Inflammatory macrophage treated with lipopolysaccharide for 4 hours (primary cell): ENCODE measurements at regions not wholly inside any gene's neighbourhood (a gene's known extent, or its start where the extent isn't known, plus 50 kb on each side); places are given as distances from the start of the nearest gene placed in this dataset.
"Not testable (repeated sequence)": the region's sequence is repeated elsewhere in the genome, so short reads cannot be mapped to it uniquely, and the experiment has no call there.

Source experiments
- DNase-seq: peaks from one replicate; pipeline ENCODE4 v3.0.0-alpha.2; 2020

DNA sequence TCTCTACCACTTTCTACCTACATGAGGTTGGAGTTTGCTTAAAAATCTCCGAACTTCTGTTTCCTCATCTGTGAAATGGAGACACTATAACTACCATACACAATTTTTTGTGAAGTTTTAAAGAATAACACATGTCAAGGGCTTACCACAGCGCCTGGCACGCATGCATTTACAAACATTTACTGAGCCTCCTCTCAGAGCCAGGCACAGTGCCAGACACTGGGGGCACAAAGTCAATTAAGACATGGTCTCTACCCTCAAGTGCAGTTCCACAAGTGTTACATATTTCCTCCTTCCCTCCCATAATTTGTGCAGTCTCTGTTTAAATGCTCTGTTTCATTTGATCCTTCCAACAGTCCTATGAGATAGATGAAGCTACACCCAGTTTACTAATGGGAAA, 356.4 kb upstream of the ESRRG start:
- DNase-seq = no peak

DNA sequence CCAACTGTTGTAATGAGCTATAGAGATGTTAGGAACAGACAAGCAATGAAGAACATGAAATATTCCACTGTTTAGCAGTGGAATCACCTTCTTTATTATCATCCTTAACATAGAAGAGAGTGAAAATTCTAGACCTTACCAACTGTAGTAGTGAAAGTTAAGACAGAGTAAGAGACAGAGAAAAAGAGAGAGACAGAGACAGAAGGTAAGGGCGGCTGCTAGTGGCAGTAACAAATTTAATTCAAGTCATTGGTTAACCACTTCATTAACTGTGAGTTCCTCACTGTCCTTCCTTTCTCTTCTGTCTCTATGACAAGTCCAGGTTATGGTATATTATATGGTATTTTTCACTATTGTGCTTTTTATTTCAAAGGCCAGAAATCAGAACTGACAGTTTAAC, 355.7 kb upstream of the ESRRG start:
- no peak for DNase-seq

DNA sequence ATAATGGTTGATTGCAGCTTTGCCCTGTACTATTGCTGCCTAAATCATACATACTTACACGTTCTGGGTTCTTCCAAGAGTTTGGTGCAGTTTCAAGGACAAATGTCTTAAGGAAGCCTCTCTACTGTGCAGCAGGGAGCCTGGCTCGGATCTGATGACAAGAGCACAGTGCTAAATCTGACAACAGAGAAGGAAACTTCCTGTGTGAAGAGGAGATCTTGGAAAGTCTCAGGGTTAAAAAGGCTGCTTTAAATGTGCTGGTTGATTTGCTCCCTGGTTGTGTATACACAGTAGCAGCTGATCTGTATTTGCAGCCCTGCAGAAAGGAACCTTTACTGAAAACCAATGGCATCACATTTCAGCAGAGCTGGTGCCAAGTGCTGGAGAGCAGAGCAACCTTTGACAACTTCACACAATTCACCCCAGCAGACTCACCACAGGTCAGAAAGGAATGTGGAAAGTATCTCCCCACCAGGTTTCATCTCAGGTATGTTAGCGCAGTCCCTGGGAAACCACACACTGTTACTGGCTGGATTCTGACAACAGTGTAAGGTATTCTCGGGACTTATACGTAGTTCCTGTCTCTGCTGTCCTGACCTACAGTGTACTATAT, 355.0 kb upstream of the ESRRG start:
- no peak for DNase-seq

DNA sequence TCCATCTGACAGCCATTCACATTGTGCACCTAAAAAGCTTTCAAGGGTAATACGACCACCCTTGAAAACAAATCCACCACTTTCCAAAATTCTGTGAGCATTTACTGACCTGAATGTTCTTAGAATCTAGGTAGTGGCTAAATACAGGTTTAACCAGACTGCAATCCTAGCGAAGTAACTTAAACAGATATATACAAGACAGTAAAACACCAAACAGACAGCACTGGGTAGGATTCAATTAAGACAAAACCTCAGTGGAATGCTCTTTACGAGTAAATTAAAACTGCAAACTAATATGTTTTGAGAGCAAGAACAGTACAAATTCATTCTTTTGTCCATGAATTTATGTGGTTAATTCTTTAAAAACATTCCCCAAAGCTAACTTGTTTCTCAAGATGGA, 354.2 kb upstream of the ESRRG start:
- no peak for DNase-seq

- DNase-seq = no peak
These were observed 353.7 kb upstream of the ESRRG start for GRCh38 chr1:217076902-217077301.

DNA sequence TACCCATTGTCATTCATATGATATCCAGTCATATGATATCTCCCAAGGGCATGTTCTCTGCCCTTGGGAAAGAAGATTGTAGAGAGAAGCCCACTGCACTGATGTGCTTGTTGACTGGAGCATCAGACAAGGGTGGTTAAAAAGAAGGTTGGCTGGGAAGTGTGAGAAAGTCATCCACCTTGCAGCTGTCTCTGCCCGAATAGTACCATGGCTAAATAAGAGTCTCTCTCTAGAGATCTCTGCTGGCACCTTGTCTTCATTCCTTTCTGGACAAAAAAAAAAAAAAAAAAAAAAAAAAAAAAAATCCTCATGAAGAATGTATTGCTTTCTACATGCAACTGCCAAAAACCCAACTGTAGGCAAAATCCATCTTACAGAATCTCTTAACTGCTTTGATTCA, 349.7 kb upstream of the ESRRG start:
- no peak for DNase-seq

GRCh38 chr1:217067642-217068041, 344.4 kb upstream of the ESRRG start:
- DNase-seq = no peak

DNA sequence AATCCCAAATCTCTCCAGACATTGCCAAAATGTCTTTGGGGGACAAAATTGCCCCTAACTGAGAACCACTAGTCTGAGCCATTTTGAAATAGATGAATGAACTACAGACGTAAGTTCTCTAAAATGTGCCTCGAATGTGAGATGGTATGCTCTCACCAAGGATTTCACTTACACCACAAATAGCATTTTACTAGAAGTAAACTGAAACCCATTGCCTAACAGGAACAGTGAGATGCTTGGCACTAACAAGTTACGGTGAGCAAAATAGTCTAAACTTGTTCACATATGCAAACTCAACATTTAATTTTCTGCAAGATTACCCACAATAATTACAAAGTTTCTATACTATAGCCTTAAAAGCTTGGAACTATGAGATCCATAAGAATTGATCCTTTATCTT, 343.6 kb upstream of the ESRRG start:
- no peak for DNase-seq

DNA sequence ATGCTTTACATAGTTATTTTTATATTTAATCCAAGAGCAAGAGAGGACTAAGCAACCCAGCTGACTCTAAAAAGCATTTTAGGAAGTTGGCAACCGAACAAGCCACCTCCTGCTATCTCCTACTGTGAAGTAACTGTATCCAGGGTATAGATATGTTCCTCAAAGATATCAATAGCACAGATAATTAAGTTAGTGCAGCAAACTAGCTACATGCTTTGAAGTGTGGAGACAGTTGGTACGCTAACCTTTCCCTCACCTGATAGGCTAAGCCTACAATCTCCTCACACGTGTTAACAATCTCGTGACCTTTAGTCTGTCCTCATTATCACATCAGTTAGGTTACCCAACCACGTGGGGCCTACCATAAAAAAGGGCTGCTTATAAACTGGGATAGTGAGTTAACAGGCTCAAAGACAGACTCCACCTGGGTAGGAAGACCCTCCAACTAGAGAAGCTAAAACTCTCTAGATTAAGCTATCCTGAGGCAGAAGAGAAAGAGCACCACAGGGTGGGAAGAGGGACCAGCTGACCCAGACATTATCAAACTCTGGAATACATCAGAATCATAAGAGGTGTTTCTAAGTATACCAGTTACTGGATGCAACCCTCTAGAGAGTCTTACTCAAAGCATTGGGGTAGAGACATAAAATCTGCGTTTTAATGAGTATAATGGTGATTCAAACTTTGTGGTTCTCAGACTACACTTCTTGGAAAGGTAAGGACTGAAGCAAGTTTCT, 340.1 kb upstream of the ESRRG start:
- DNase-seq = no peak

GRCh38 chr1:217062586-217062985, 339.4 kb upstream of the ESRRG start:
- DNase-seq = no peak

DNA sequence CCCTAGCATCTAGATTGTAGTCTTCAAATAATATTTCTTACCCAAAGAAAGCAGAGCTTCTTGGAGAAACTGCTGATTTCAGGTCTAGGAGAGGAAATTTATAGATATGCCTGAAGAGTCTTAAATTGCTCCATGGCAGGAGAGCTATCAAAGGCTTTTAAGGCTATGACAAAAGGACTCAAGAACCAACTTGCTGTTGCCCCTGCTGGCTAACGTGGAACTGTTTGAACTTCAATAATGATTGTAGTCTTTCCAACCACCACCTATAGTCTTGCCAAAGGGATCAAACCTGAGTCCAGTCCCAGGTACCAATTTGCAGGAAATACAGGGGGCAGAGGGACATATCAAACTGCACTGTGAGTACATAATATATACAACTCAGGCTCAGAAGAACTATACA, 336.2 kb upstream of the ESRRG start:
- no peak for DNase-seq

GRCh38 chr1:217053676-217054075, 330.4 kb upstream of the ESRRG start:
- no peak for DNase-seq

- no peak for DNase-seq
These were observed 329.4 kb upstream of the ESRRG start for GRCh38 chr1:217052626-217053025.

DNA sequence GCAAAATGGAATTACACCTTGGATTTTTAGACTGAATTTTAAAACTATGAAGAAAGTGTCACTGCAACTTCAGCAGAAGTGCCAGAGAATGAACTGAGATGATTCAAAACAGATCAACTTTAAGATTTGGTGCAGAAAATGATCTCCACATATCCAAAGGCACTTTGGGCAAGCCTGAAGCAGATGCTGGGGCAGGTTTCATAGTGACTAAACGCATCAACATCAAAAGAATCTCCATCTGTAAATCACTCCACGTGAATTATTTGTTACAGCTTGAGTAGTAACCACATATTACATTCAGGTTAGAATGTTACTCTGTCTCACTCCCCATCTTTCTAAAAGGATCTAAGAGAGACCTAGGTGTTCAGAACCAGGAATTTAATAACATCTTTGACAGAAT, 329.0 kb upstream of the ESRRG start:
- DNase-seq = no peak

GRCh38 chr1:217049721-217050120, 326.5 kb upstream of the ESRRG start:
- DNase-seq = no peak

GRCh38 chr1:217049081-217049480, 325.9 kb upstream of the ESRRG start:
- no peak for DNase-seq

DNA sequence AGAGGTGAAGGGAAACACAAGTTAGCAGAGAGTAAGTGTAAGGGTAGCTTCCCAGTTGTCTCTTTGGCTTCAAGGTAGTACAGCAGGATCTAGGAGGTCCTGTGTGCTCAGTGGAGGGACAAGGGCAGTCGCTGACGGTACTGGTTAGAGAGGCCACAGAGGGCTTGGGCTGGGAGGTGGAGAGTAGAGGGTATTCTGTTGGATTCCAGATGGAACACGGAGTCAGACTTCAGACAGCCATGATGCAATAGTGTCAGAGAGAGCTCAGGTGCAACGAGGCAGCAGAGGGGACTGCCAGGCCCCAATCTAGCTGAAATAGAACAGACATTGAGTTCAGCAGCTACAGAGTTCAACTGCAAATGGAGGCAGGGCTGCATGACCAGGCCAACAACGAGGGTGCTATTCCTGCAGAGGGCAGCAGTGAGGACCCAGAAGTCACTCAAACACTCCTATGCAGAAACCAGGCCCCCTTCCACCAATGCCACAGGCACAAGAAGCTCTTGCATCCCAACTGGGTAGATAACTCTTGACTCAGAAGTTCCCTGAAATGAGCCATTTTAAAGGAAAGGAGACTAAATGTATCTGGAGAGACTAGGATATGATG, 325.0 kb upstream of the ESRRG start:
- no peak for DNase-seq

- no peak for DNase-seq
These were observed 317.7 kb upstream of the ESRRG start for GRCh38 chr1:217040711-217041455.

- no peak for DNase-seq
These were observed 316.7 kb upstream of the ESRRG start for GRCh38 chr1:217039926-217040325.

DNA sequence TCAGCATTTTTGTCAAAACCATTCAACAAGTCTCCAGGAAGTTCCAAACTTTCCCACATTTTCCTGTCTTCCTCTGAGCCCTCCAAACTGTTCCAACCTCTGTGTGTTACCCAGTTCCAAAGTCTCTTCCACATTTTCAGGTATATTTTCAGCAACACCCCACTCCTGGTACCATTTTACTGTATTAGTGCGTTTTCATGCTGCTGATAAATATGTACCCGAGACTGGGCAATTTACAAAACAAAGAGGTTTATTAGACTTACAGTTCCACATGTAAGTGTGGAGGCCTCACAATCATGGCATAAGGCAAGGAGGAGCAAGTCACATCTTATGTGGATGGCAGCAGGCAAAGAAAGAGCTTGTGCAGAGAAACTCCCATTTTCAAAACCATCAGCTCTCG, 315.9 kb upstream of the ESRRG start:
- DNase-seq = not testable (repeated sequence)

DNA sequence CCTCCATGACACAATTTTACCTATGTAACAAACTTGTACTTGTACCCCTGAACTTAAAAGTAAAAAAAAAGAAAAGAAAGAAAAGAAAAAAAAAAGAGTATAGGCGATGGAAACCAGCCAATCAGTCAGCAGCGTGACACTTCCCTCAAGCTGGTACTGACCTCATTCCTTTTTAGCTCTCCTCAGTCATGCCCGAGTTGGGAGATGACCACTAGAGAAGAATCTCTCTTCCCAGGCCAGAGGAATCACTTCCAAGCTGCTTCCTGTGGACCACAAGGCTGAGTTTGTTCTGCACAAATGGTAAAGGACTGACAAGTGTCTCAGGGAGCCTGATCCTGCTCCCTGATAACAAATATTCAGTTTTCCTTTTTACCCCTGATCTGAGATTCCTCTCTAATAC, 313.5 kb upstream of the ESRRG start:
- DNase-seq = no peak

GRCh38 chr1:217032715-217033367, 309.6 kb upstream of the ESRRG start:
- DNase-seq = no peak
